ENCODE measurements at regions not wholly inside any gene's neighbourhood (a gene's known extent, or its start where the extent isn't known, plus 50 kb on each side); places are given as distances from the start of the nearest gene placed in this dataset.

DNA sequence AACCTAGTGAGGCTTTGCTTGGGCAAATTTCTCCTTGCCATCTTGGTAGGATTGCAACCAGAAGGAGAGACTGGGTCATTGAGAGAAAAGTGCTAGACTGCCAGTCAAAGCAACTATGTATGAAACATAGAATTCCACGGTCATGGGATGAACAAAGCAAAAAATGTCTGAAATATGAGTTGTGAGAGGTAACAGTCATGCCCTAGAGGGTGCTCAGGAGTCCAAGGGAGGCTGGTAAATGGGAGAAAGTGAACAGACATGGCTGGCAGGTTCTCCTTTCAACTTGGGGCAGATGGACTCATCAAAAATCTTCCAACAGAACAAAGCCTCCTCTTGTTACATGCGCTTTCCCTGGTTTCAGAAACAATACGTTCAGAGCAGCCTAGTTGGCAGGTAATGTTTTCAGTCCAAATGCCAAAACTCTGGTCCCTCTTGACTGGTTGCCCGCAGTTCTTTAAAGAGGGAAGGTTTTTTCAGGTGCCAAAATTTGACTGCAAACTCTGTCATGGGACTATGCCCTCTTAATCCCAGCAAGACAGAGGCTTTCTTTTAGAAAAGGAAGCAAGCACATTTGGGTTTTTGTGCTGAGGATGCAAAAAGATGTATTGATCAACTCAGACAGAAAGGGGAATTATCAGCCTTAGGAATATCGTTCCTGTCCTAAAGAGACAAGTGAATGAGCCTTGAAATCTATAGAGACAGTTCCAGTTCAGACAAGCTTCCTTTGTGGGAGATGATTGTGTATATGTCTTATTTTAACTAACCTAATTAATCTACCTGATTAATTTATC, 68.5 kb upstream of the SASH1 start (continued):
- TF ChIP-seq BRCA1 (IDR thresholded peaks at IDR 0.05; ENCODE audit: low read depth, low read length), result no peak
- no peak for TF ChIP-seq CTBP2 (IDR thresholded peaks at IDR 0.05; ENCODE audit: borderline replicate concordance, insufficient read depth, insufficient read length, low read length)
- no peak for TF ChIP-seq EZH2 (IDR thresholded peaks at IDR 0.05; ENCODE audit: low read depth, low read length, severe bottlenecking)
- no peak for TF ChIP-seq GABPA (IDR thresholded peaks at IDR 0.05; ENCODE audit: borderline replicate concordance, insufficient read depth, low read length)

Measured in H1 (cell line).